NCI-H2029 (cell line): ENCODE measurements at regions not wholly inside any gene's neighbourhood (a gene's known extent, or its start where the extent isn't known, plus 50 kb on each side); places are given as distances from the start of the nearest gene placed in this dataset.
"Not testable (repeated sequence)": the region's sequence is repeated elsewhere in the genome, so short reads cannot be mapped to it uniquely, and the experiment has no call there.

Experiments
- DNase-seq: peaks from one replicate; lab custom pipeline; 2025; lab: John Stamatoyannopoulos, UW

DNA sequence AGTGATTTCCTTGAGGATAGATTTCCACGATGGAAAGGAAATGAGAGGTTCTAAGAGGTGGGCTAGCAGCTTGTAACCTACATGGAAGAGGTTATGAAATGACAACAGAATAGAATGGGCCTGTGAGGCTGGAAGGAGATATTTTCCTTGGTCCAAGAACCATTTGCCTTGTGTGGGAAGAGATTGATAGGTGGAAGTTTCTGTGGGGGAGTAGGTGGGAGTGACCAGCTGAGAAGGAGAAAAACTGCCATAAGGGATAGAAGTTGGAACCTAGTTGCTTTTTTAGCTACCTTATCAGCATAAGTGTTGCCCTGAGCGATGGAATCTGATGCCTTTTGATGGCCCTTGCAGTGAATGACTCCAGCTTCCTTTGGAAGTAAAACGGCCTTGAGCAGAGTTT is 60.4 kb upstream of the NAA35 start:
- DNase-seq, result not testable (repeated sequence)

DNA sequence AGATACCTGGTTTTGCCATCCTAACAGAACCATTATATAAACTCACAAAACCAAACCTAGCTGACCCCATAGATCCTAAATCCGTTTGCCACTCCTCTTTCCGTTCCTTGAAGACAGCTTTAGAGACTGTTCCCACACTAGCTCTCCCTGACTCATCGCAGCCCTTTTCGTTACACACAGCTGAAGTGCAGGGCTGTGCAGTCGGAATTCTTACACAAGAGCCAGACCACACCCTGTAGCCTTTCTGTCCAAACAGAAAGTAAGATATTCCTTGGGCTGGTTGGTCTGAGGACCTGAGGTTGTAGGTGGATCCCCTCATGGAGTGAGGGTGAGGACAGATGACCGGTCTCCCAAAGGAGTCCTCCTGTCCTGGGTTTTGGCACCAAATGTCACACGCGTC is 56.7 kb upstream of the NAA35 start:
- DNase-seq, result no peak

DNA sequence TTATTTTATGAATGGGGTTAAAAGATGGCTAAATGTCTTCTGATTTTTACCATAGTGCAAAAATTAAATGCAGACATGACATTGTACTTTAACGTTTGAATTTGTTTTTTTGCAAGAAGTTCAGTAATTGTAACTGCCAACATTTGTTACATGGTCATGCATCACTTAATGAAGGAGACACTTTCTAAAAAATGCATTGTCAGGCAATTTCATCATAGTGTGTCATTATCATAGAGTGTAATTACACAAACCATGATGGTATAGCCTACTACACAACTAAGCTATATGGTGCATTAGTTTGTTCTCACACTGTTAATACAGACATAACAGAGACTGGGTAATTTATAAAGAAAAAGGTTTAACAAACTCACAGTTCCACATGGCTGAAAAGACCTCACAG is 50.0 kb upstream of the NAA35 start:
- no peak for DNase-seq
